ENCODE measurements at regions not wholly inside any gene's neighbourhood (a gene's known extent, or its start where the extent isn't known, plus 50 kb on each side); places are given as distances from the start of the nearest gene placed in this dataset.
"Not testable (repeated sequence)": the region's sequence is repeated elsewhere in the genome, so short reads cannot be mapped to it uniquely, and the experiment has no call there.

GRCh38 chr13:107641574-107641973 is 573.8 kb downstream of the LIG4 start:
- DNase-seq = no peak

GRCh38 chr13:107625648-107626047 is 589.7 kb downstream of the LIG4 start:
- no peak for DNase-seq

GRCh38 chr13:107617527-107617926 is 597.8 kb downstream of the LIG4 start:
- no peak for DNase-seq

- DNase-seq = no peak
Observed at GRCh38 chr13:107612376-107612775, 603.0 kb downstream of the LIG4 start.

- no peak for DNase-seq
Observed at GRCh38 chr13:107608736-107609135, 606.6 kb downstream of the LIG4 start.

GRCh38 chr13:107600971-107601370 is 614.4 kb downstream of the LIG4 start:
- no peak for DNase-seq

- DNase-seq = not testable (repeated sequence)
Observed at GRCh38 chr13:107596306-107596705, 619.0 kb downstream of the LIG4 start.

- no peak for DNase-seq
Observed at GRCh38 chr13:107590556-107590955, 624.8 kb downstream of the LIG4 start.

GRCh38 chr13:107587681-107588080 is 627.7 kb downstream of the LIG4 start:
- no peak for DNase-seq

GRCh38 chr13:107586216-107586615 is 629.1 kb downstream of the LIG4 start:
- no peak for DNase-seq

- no peak for DNase-seq
Observed at GRCh38 chr13:107585469-107586180, 629.7 kb downstream of the LIG4 start.

GRCh38 chr13:107582171-107582570 is 633.2 kb downstream of the LIG4 start:
- no peak for DNase-seq

- DNase-seq = no peak
Observed at GRCh38 chr13:107580741-107581412, 634.5 kb downstream of the LIG4 start.

- no peak for DNase-seq
Observed at GRCh38 chr13:107576430-107576829, 638.9 kb downstream of the LIG4 start.

GRCh38 chr13:107574517-107575210 is 640.7 kb downstream of the LIG4 start:
- DNase-seq = no peak

GRCh38 chr13:107573184-107573583 is 642.2 kb downstream of the LIG4 start:
- no peak for DNase-seq

GRCh38 chr13:107572156-107572555 is 643.2 kb downstream of the LIG4 start:
- DNase-seq = no peak

GRCh38 chr13:107568181-107568580 is 647.2 kb downstream of the LIG4 start:
- DNase-seq = no peak

- DNase-seq = no peak
Observed at GRCh38 chr13:107563099-107563925, 652.0 kb downstream of the LIG4 start.

GRCh38 chr13:107562203-107562602 is 653.1 kb downstream of the LIG4 start:
- DNase-seq = no peak

GRCh38 chr13:107554460-107554859 is 660.9 kb downstream of the LIG4 start:
- no peak for DNase-seq

- DNase-seq = no peak
Observed at GRCh38 chr13:107553838-107554237, 661.5 kb downstream of the LIG4 start.

GRCh38 chr13:107551521-107551920 is 663.8 kb downstream of the LIG4 start:
- no peak for DNase-seq
